ENCODE measurements at regions not wholly inside any gene's neighbourhood (a gene's known extent, or its start where the extent isn't known, plus 50 kb on each side); places are given as distances from the start of the nearest gene placed in this dataset.
A peak's percentile ranks its signal among the peaks of the same experiment; 100 is the strongest.

- no peak for DNase-seq
- CTCF ChIA-PET = interaction anchor here (0.7 kb wide), 1 partner anchor 15 kb away, joined by 3 read pairs; no protein-coding TSS in a partner anchor
- TF ChIP-seq CTCF (IDR thresholded peaks at IDR 0.05; ENCODE audit: unreplicated experiment) = no peak
- BruUV-seq (replicated peaks) = no TSS peak
- Mint-ChIP-seq H3K4me1 (ENCODE audit: low read depth, unreplicated experiment) (peaks cover 34% of the 10 kb centered on the region), H3K4me3 (ENCODE audit: low read depth, unreplicated experiment) (peak overlapping the region; percentile 15), H3K36me3 (ENCODE audit: insufficient read depth, unreplicated experiment) (no peaks in the 10 kb centered on the region), H3K27me3 (ENCODE audit: unreplicated experiment) (peaks cover 13% of the 10 kb centered on the region), H3K27ac (ENCODE audit: unreplicated experiment) (peak overlapping the region; percentile 79), H3K9me3 (ENCODE audit: low read depth, unreplicated experiment) (peaks cover 2% of the 10 kb centered on the region)
- intact Hi-C loops (cut with micrococcal nuclease; ENCODE audit: unreplicated experiment) = no loop called here
Measured at GRCh38 chr20:48066246-48066645, 281.0 kb upstream of the SULF2 start.

- CTCF ChIA-PET = no interaction called here
- no TSS peak for BruUV-seq (replicated peaks)
- Mint-ChIP-seq H3K36me3 (ENCODE audit: insufficient read depth, unreplicated experiment) (no peaks in the 10 kb centered on the region), H3K9me3 (ENCODE audit: low read depth, unreplicated experiment) (peaks cover 2% of the 10 kb centered on the region), H3K27ac (ENCODE audit: unreplicated experiment) (peak overlapping the region; percentile 79), H3K4me1 (ENCODE audit: low read depth, unreplicated experiment) (peaks cover 34% of the 10 kb centered on the region), H3K4me3 (ENCODE audit: low read depth, unreplicated experiment) (peak overlapping the region; percentile 15), H3K27me3 (ENCODE audit: unreplicated experiment) (peaks cover 9% of the 10 kb centered on the region)
- intact Hi-C loops (cut with micrococcal nuclease; ENCODE audit: unreplicated experiment) = no loop called here
- TF ChIP-seq CTCF (IDR thresholded peaks at IDR 0.05; ENCODE audit: unreplicated experiment) = no peak
- no peak for DNase-seq
Measured at GRCh38 chr20:48065833-48066232, 280.6 kb upstream of the SULF2 start.

- Mint-ChIP-seq H3K27me3 (ENCODE audit: unreplicated experiment) (peaks cover under 1% of the 10 kb centered on the region), H3K4me1 (ENCODE audit: low read depth, unreplicated experiment) (peaks cover 34% of the 10 kb centered on the region), H3K36me3 (ENCODE audit: insufficient read depth, unreplicated experiment) (no peaks in the 10 kb centered on the region), H3K4me3 (ENCODE audit: low read depth, unreplicated experiment) (no peak overlapping the region), H3K9me3 (ENCODE audit: low read depth, unreplicated experiment) (peaks cover 2% of the 10 kb centered on the region), H3K27ac (ENCODE audit: unreplicated experiment) (no peak overlapping the region)
- no TSS peak for BruUV-seq (replicated peaks)
- CTCF ChIA-PET = interaction anchor here (0.6 to 1.1 kb wide), 2 partner anchors 116 to 470 kb away, joined by 3 to 4 read pairs; no protein-coding TSS in a partner anchor
- TF ChIP-seq CTCF (IDR thresholded peaks at IDR 0.05; ENCODE audit: unreplicated experiment) = no peak
- intact Hi-C loops (cut with micrococcal nuclease; ENCODE audit: unreplicated experiment) = loop anchor here (5.0 kb wide), 1 partner anchor 93 kb away; no protein-coding TSS in a partner anchor
- DNase-seq = no peak
Measured at GRCh38 chr20:48064929-48065328, 279.6 kb upstream of the SULF2 start.

- H3K4me3 Mint-ChIP-seq (ENCODE audit: low read depth, unreplicated experiment) = no peak overlapping the region
- peaks cover 4% of the 10 kb centered on the region for H3K9me3 Mint-ChIP-seq (ENCODE audit: low read depth, unreplicated experiment)
- DNase-seq = no peak
- H3K4me1 Mint-ChIP-seq (ENCODE audit: low read depth, unreplicated experiment) = peaks cover 28% of the 10 kb centered on the region
- H3K27ac Mint-ChIP-seq (ENCODE audit: unreplicated experiment) = no peak overlapping the region
- peaks cover 14% of the 10 kb centered on the region for H3K27me3 Mint-ChIP-seq (ENCODE audit: unreplicated experiment)
- CTCF ChIA-PET = interaction anchor here (0.7 to 0.9 kb wide), 3 partner anchors 14 to 840 kb away, joined by 3 to 9 read pairs (median 5); no protein-coding TSS in a partner anchor
- intact Hi-C loops (cut with micrococcal nuclease; ENCODE audit: unreplicated experiment) = loop anchor here (5.0 kb wide), 1 partner anchor 89 kb away; no protein-coding TSS in a partner anchor
- BruUV-seq (replicated peaks) = no TSS peak
- H3K36me3 Mint-ChIP-seq (ENCODE audit: insufficient read depth, unreplicated experiment) = no peaks in the 10 kb centered on the region
- TF ChIP-seq CTCF (IDR thresholded peaks at IDR 0.05; ENCODE audit: unreplicated experiment) = no peak
Measured at GRCh38 chr20:48060841-48061720, 275.8 kb upstream of the SULF2 start.
